ENCODE measurements at regions not wholly inside any gene's neighbourhood (a gene's known extent, or its start where the extent isn't known, plus 50 kb on each side); places are given as distances from the start of the nearest gene placed in this dataset.

DNA sequence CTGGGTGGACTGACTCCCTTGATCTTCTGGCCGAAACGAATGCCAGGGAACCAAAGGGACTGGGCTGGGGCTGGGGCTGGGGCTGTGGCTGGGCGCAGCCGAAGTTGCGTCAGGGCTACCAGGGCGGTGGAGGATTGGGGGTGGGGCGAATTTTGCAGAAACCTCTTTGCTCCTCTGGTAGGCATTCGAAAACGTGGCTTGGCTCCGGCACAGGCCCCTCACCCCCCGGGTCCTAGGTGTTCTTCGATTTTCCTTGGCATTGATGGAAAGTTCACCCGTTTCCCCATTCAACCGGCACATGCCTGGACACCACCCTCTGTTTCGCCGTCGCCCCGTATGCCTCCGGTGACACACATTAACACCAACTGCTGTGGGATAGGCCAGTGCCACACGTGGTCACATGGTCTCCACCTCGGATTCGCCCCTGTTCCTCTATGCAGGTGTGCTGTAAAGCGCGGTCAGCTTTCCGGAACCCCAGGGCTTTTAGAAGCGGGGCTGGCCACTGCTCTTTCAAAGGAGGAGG, 477.1 kb downstream of the SPATA31A7 start:
- TF ChIP-seq POLR2A (IDR thresholded peaks at IDR 0.05) (no peak), CTCF (IDR thresholded peaks at IDR 0.05) (no peak)
